GM19467 (cell line): ENCODE measurements at regions not wholly inside any gene's neighbourhood (a gene's known extent, or its start where the extent isn't known, plus 50 kb on each side); places are given as distances from the start of the nearest gene placed in this dataset.

Source experiments
- ATAC-seq: cut with Tn5 transposase; IDR thresholded peaks from one replicate; pipeline ENCODE4 v1.9.1; 2021; ENCODE audit warnings: mild to moderate bottlenecking, moderate library complexity; ENCODE audit not compliant: unreplicated experiment

GRCh38 chr2:161570424-161571050 lies 53.7 kb upstream of the SLC4A10 start:
- ATAC-seq, result no peak

GRCh38 chr2:161571051-161571429 lies 53.2 kb upstream of the SLC4A10 start:
- no peak for ATAC-seq
